ENCODE measurements at regions not wholly inside any gene's neighbourhood (a gene's known extent, or its start where the extent isn't known, plus 50 kb on each side); places are given as distances from the start of the nearest gene placed in this dataset.

GRCh38 chr10:1896153-1896552 is 158.8 kb upstream of the ADARB2 start:
- TF ChIP-seq CTCF (IDR thresholded peaks at IDR 0.05) (no peak), POLR2A (IDR thresholded peaks at IDR 0.05) (no peak)
